Tibial nerve (tissue), 3 donors: ENCODE measurements at regions not wholly inside any gene's neighbourhood (a gene's known extent, or its start where the extent isn't known, plus 50 kb on each side); places are given as distances from the start of the nearest gene placed in this dataset.

Experiments used
- CTCF ChIP-seq, 5 experiments: fragments of 200-600 bp in 3 of 5; fragments of 450-650 bp in 2 of 5; sonication (generic) in 3 of 5; IDR thresholded peaks; one replicate each; pipeline ENCODE4 v1.5.1; 2016 to 2019; ENCODE audit warnings: antibody characterized with exemption in 5 of 5, mild to moderate bottlenecking in 3 of 5, moderate library complexity in 2 of 5
- POLR2A ChIP-seq, 2 donors: fragments of 450-650 bp; IDR thresholded peaks; one replicate each; pipeline ENCODE4 v1.6.1; 2017; ENCODE audit warnings: antibody characterized with exemption in 2 of 2, mild to moderate bottlenecking in 2 of 2, moderate library complexity in 2 of 2

- TF ChIP-seq CTCF (IDR thresholded peaks at IDR 0.05) (no peak), POLR2A (IDR thresholded peaks at IDR 0.05) (no peak)
Measured at GRCh38 chr10:75335191-75335590, 66.4 kb downstream of the ZNF503 start.
